ENCODE measurements at regions not wholly inside any gene's neighbourhood (a gene's known extent, or its start where the extent isn't known, plus 50 kb on each side); places are given as distances from the start of the nearest gene placed in this dataset.

DNA sequence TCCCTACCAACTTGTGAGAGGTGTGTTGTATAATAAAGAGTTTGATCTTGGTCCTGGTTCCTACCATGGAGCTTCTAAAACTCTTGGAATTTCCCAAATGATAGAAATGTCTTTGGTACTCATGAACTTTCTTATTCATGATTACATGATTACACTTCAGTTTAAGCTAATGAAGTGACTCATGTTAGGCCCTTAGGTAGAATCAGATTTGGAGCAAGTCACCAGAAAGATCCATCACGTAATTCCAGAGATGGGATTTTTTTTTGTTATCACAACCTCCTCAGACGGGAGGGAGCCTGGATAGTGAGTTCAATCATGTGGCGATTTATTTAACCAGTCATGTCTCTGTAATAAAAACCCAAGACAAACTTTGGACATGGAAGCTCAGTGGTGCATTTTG, 1287.6 kb upstream of the ZEB2 start:
- Histone ChIP-seq H3K9me2 (ENCODE audit: insufficient read depth) (peaks cover 9% of the 10 kb centered on the region), H3K79me2 (replicated peaks; ENCODE audit: insufficient read depth) (no peaks in the 10 kb centered on the region), H4K20me1 (replicated peaks; ENCODE audit: insufficient read depth) (no peaks in the 10 kb centered on the region), H3K27me3 (ENCODE audit: insufficient read depth) (no peaks in the 10 kb centered on the region), H3K4me2 (no peak overlapping the region), H3K4me1 (ENCODE audit: insufficient read depth) (no peaks in the 10 kb centered on the region), H3K4me3 (no peak overlapping the region), H3K36me3 (ENCODE audit: insufficient read depth) (no peaks in the 10 kb centered on the region), H3F3A (replicated peaks; ENCODE audit: low read depth) (no peaks in the 10 kb centered on the region), H3K27ac (ENCODE audit: low read depth) (no peak overlapping the region), H2AFZ (no peak overlapping the region)
- H3K36me3 Mint-ChIP-seq (ENCODE audit: low read depth), result no peaks in the 10 kb centered on the region
- TF ChIP-seq ZNF114 (CRISPR knock-in tag; IDR thresholded peaks at IDR 0.05), result no peak
- no peak for TF ChIP-seq ETS1 (IDR thresholded peaks at IDR 0.05)
- no peak for TF ChIP-seq POLR2AphosphoS5 (IDR thresholded peaks at IDR 0.05; ENCODE audit: low read depth)
- TF ChIP-seq ZNF462 (CRISPR knock-in tag; IDR thresholded peaks at IDR 0.05), result no peak
- TF ChIP-seq, protein P1, sequence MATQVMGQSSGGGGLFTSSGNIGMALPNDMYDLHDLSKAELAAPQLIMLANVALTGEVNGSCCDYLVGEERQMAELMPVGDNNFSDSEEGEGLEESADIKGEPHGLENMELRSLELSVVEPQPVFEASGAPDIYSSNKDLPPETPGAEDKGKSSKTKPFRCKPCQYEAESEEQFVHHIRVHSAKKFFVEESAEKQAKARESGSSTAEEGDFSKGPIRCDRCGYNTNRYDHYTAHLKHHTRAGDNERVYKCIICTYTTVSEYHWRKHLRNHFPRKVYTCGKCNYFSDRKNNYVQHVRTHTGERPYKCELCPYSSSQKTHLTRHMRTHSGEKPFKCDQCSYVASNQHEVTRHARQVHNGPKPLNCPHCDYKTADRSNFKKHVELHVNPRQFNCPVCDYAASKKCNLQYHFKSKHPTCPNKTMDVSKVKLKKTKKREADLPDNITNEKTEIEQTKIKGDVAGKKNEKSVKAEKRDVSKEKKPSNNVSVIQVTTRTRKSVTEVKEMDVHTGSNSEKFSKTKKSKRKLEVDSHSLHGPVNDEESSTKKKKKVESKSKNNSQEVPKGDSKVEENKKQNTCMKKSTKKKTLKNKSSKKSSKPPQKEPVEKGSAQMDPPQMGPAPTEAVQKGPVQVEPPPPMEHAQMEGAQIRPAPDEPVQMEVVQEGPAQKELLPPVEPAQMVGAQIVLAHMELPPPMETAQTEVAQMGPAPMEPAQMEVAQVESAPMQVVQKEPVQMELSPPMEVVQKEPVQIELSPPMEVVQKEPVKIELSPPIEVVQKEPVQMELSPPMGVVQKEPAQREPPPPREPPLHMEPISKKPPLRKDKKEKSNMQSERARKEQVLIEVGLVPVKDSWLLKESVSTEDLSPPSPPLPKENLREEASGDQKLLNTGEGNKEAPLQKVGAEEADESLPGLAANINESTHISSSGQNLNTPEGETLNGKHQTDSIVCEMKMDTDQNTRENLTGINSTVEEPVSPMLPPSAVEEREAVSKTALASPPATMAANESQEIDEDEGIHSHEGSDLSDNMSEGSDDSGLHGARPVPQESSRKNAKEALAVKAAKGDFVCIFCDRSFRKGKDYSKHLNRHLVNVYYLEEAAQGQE (IDR thresholded peaks at IDR 0.05; ENCODE audit: unreplicated experiment), result no peak
- no peak for TF ChIP-seq STAT1 (IDR thresholded peaks at IDR 0.05; ENCODE audit: unreplicated experiment)
- TF ChIP-seq CREB1 (CRISPR knock-in tag; IDR thresholded peaks at IDR 0.05; ENCODE audit: low read depth), result no peak
- TF ChIP-seq EZH2 (IDR thresholded peaks at IDR 0.05; ENCODE audit: low read depth, unreplicated experiment), result no peak
- no peak for TF ChIP-seq JUNB (IDR thresholded peaks at IDR 0.05; ENCODE audit: unreplicated experiment)
- H3K27me3 Mint-ChIP-seq (ENCODE audit: insufficient read depth, low read depth, poor library complexity), result no peaks in the 10 kb centered on the region
- H3K4me3 Mint-ChIP-seq, result no peak overlapping the region
- no peak for DNase-seq (ENCODE audit: low spot score)
- no peaks in the 10 kb centered on the region for H3K4me1 Mint-ChIP-seq
- H3K27ac Mint-ChIP-seq, result no peak overlapping the region
- no peaks in the 10 kb centered on the region for H3K9me3 Mint-ChIP-seq
- ATAC-seq, result no peak

Data from GM23338 (cell line).